NT2/D1 (cell line): ENCODE measurements at regions not wholly inside any gene's neighbourhood (a gene's known extent, or its start where the extent isn't known, plus 50 kb on each side); places are given as distances from the start of the nearest gene placed in this dataset.
"Not testable (repeated sequence)": the region's sequence is repeated elsewhere in the genome, so short reads cannot be mapped to it uniquely, and the experiment has no call there.

Experiments used
- DNase-seq: peaks from one replicate; pipeline ENCODE4 v3.0.0-alpha.2; 2011; ENCODE audit warnings: low read depth, low spot score
- H3K27me3 ChIP-seq: 2 replicates; pipeline ENCODE4 v1.6.0; 2011; ENCODE audit warnings: mild to moderate bottlenecking; ENCODE audit not compliant: insufficient read length, insufficient read depth
- H3K36me3 ChIP-seq: 2 replicates; pipeline ENCODE4 v1.6.1; 2011; ENCODE audit warnings: mild to moderate bottlenecking, low read length, mixed read lengths; ENCODE audit not compliant: insufficient read depth, insufficient read length
- H3K4me1 ChIP-seq: 2 replicates; pipeline ENCODE4 v1.5.1; 2011; ENCODE audit not compliant: insufficient read depth, insufficient read length
- H3K4me3 ChIP-seq: 2 replicates; pipeline ENCODE4 v1.5.1; 2011; ENCODE audit warnings: low read depth; ENCODE audit not compliant: insufficient read length
- H3K9ac ChIP-seq: 2 replicates; pipeline ENCODE4 v1.6.0; 2011; ENCODE audit warnings: low read depth; ENCODE audit not compliant: insufficient read length
- H3K9me3 ChIP-seq: 2 replicates; pipeline ENCODE4 v1.5.1; 2011; ENCODE audit warnings: mild to moderate bottlenecking, low read length; ENCODE audit not compliant: insufficient read depth
- SUZ12 ChIP-seq: IDR thresholded peaks from 2 replicates; pipeline ENCODE4 v1.6.1; 2011; ENCODE audit not compliant: insufficient read length, insufficient read depth; ENCODE audit errors: extremely low read depth
- YY1 ChIP-seq: IDR thresholded peaks from 2 replicates; pipeline ENCODE4 v1.6.1; 2011; ENCODE audit not compliant: insufficient read length, insufficient read depth
- ZNF274 ChIP-seq: IDR thresholded peaks from 2 replicates; pipeline ENCODE4 v1.6.1; 2011; ENCODE audit warnings: mild to moderate bottlenecking, low read depth, low read length

DNA sequence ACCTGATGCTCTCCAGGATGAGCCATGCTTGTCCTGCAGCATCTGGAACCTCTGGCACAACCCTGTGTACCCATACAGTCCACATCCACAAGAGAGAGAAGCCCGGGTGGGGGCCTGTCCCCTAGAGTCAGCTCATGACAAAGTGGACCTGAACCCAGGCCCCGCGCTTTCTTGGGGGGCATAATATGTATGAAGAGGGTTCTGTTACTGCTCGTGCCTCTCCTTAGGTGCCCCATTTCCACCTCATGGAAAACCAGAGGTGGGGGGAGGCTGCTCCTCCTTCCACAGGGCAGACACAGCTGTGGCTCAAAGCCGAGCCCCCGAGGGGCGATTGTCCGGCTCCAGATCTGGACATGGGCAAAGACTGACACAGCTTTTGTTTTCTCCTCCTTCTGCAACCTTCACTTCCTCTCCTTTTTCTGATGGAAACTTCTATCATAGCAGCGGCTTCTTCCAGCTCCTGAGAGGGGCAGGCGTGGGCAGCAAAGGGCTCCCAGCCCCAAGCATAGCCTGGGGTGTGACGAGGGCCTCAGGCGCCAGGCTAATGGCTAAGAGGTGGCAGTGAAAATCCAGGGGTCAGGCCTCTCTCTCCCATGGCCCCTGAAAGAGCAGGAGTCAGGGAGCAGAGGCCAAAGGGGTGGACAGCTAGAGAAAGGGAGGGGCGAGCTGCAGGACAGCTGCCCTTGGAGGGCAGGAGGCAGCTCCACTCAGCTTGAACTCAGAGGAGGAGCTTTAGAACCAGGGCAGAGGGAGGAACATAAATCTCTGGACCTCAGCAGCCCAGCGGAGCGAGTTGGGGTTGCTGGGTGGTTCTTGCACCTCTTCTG is 155.5 kb downstream of the ZFP36L2 start:
- TF ChIP-seq YY1 (no peak), ZNF274 (no peak), SUZ12 (no peak)
- Histone ChIP-seq H3K9me3 (no peaks in the 10 kb centered on the region), H3K4me1 (peaks cover 2% of the 10 kb centered on the region), H3K27me3 (no peaks in the 10 kb centered on the region), H3K4me3 (no peak overlapping the region), H3K9ac (no peak overlapping the region), H3K36me3 (no peaks in the 10 kb centered on the region)
- no peak for DNase-seq

DNA sequence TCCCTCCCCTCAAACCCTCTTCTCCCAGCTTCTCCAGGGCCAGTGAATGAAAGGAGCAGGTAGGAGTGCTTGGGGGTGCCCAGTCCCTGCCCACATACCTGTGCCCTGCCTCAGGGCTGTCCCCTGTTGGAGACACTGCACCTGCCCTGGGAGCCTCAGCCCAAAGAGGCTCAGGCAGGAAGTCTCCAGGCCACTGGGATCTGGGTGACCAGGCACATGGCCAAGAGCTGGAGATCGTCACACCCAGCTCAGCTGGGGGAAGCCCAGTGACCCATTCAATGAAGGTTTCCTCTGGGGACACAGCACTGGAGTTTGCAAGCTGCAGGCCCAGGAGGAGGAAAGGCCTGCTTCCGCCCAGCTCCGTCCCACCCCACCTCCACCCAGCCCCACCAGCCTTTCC is 156.4 kb downstream of the ZFP36L2 start:
- Histone ChIP-seq H3K4me3 (no peak overlapping the region), H3K4me1 (peaks cover 2% of the 10 kb centered on the region), H3K36me3 (no peaks in the 10 kb centered on the region), H3K9ac (no peak overlapping the region), H3K9me3 (no peaks in the 10 kb centered on the region), H3K27me3 (no peaks in the 10 kb centered on the region)
- TF ChIP-seq SUZ12, result no peak
- TF ChIP-seq YY1, result no peak
- TF ChIP-seq ZNF274, result no peak
- DNase-seq, result no peak

DNA sequence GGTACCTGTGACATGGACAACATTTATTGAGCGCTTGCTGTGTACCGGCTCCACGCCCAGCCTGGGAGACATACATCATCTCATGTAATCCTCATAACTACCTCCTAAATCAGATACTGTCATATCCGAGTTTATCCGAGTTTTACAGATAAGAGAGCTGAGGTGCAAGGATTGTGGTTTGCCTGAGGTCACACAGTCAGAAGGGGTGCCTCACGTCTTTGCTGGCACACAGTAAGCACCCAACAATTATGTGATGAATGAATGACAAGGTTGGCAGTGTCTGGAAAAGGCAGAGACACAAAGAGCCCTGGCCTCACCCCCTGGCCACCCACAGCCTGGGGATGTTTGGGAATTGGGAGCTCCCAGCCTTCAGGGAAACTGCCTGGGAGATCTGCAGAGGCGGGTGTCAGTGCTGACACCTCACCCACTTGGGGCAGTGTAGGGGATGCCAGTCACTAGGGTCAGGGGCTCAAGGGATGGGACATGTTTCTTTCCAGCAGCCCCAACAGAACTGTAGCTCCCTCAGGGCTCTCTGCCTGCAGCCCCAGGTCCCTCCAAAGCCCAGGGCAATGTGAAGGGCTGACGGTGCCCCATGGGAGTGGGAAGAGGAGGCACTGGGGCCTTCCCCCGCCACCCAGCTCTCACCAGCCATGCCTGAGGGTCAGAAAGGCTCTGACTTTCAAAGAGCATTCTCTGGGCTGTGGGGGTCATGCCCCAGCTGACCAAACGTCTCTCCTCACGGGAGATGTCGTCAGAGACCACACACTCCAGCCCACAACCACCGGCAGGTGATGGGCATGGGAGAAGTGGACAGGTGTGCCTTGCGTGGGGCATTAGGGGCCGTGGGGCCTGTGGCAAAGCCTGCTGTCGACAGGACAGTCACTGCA is 157.5 kb downstream of the ZFP36L2 start:
- TF ChIP-seq ZNF274 (no peak), SUZ12 (no peak), YY1 (no peak)
- Histone ChIP-seq H3K27me3 (no peaks in the 10 kb centered on the region), H3K36me3 (no peaks in the 10 kb centered on the region), H3K4me3 (no peak overlapping the region), H3K9ac (no peak overlapping the region), H3K9me3 (no peaks in the 10 kb centered on the region), H3K4me1 (peaks cover 2% of the 10 kb centered on the region)
- no peak for DNase-seq

DNA sequence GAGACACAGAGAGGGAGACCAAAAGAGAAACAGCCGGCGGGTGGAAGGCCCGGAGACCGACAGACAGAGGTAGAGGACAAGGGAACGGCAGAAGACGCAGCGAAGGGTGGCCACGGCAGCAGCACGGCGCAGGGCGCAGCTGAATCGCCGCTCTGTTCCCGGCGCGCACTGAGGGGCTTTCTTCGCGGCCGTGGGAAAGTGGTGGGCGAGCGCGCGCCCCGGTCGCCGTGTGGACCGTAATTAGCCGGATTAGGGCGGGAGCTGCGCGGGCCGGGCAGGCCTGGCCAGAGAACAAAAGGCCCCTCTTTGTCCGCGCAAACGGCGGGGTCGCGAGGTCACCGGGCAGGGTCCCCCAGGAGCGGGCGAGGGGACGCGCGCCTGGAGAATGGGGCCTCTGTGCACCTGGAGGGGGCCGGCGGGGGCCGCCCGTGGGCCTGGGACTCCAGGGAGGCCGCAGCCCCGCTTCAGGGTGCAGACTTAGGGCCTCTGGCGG is 158.3 kb downstream of the ZFP36L2 start:
- Histone ChIP-seq H3K4me3 (no peak overlapping the region), H3K27me3 (no peaks in the 10 kb centered on the region), H3K9me3 (no peaks in the 10 kb centered on the region), H3K4me1 (peaks cover 2% of the 10 kb centered on the region), H3K36me3 (no peaks in the 10 kb centered on the region), H3K9ac (no peak overlapping the region)
- DNase-seq, result no peak
- TF ChIP-seq YY1, result no peak
- TF ChIP-seq SUZ12, result no peak
- TF ChIP-seq ZNF274, result no peak

DNA sequence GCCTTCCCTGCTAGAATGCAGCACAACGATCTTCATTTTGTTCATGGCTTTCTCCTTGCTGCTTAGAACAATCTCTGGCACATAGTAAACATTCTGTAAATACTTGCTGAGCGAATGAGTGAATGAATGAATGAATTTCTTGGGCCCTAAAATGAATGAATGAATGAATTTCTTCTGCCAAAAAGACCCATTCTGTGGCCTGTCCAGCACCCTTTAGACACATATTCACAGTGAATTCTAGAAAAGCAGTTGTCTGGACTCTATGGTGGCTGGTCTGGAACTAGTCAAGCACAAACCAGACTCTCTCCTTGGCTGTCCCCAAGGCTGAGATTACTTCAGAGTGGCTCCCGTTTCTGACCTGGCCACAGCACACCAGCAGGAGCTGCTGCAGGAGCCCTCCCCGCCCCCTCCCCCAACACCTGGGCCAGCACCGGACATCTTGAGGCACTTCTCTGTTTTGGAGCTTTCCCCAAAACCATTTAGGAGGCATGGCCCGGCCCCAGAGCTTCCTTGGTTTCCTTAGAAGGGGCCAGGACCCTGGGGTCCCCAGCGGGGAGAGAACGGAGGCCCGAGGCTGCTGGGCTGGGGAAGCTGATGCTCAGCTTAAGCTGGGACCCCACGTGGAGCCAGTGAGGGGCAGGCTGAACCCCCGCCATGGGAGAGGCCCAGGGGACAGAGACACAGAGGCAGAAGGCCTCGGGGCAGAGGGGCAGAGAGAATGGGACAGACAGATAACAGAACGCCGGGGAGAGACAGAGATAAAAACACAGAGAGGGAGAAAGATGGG is 159.0 kb downstream of the ZFP36L2 start:
- H3K4me1 ChIP-seq, result peaks cover 2% of the 10 kb centered on the region
- H3K4me3 ChIP-seq, result no peak overlapping the region
- H3K27me3 ChIP-seq, result no peaks in the 10 kb centered on the region
- TF ChIP-seq SUZ12, result no peak
- TF ChIP-seq ZNF274, result no peak
- TF ChIP-seq YY1, result no peak
- no peaks in the 10 kb centered on the region for H3K9me3 ChIP-seq
- no peaks in the 10 kb centered on the region for H3K36me3 ChIP-seq
- DNase-seq, result no peak
- H3K9ac ChIP-seq, result no peak overlapping the region

DNA sequence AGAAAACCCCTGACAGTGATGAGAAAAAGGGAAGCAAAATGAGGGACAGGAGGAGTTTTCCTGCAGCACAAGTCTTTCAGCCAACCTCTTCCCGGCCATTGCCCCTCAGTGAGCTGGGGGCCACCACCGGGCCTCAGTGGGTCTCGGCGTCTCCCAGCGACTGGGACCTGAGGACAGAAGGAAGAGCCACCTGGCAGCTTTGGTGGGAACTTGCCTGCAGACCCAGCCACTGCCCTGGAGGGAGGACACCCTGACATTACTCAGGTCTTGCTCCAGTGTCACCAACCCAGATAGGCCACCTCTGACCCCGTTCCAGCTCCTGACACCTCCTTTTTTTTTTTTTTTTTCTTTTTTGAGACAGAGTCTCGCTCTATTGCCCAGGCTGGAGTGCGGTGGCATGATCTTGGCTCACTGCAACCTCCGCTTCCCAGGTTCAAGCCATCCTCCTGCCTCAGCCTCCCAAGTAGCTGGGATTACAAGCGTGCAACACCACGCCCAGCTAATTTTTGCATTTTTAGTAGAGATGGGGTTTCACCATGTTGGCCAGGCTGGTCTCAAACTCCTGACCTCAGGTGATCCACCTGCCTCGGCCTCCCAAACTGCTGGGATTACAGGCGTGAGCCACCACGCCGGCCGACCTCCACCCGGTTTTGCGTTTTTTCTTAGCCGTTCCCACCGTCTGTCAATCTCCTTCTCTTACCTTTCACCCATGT is 159.7 kb downstream of the ZFP36L2 start:
- not testable (repeated sequence) for H3K9ac ChIP-seq, DNase-seq, H3K36me3 ChIP-seq, H3K9me3 ChIP-seq, H3K4me3 ChIP-seq, H3K27me3 ChIP-seq, H3K4me1 ChIP-seq
